ENCODE measurements at regions not wholly inside any gene's neighbourhood (a gene's known extent, or its start where the extent isn't known, plus 50 kb on each side); places are given as distances from the start of the nearest gene placed in this dataset.
"Not testable (repeated sequence)": the region's sequence is repeated elsewhere in the genome, so short reads cannot be mapped to it uniquely, and the experiment has no call there.

- no peak for DNase-seq (ENCODE audit: low spot score)
These were observed 273.0 kb upstream of the RPS23 start for GRCh38 chr5:82551192-82551591.

- no peak for DNase-seq (ENCODE audit: low spot score)
These were observed 271.1 kb upstream of the RPS23 start for GRCh38 chr5:82549263-82549662.

- no peak for DNase-seq (ENCODE audit: low spot score)
These were observed 265.9 kb upstream of the RPS23 start for GRCh38 chr5:82544004-82544403.

DNA sequence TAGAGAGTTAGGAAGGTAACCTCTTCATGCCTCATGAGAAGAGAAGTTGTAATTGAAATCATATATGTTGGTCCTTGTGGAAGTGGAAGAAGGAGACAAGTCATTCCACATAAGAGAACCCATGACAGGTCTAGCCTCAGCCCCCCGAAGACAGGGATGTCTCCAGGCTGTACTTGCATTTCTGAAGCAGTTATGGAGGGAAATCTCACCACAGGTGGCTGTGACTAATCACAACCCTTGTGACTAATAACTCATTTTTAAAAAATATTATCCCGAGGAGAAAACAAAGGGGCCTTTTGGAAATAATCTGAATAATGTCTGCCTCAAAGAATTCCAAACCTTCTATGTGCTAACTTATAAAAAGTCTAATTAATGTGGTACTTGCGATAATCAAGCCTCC, 262.1 kb upstream of the RPS23 start:
- no peak for DNase-seq (ENCODE audit: low spot score)

GRCh38 chr5:82538339-82539034, 260.3 kb upstream of the RPS23 start:
- no peak for DNase-seq (ENCODE audit: low spot score)

GRCh38 chr5:82537687-82538306, 259.6 kb upstream of the RPS23 start:
- DNase-seq (ENCODE audit: low spot score), result no peak

DNA sequence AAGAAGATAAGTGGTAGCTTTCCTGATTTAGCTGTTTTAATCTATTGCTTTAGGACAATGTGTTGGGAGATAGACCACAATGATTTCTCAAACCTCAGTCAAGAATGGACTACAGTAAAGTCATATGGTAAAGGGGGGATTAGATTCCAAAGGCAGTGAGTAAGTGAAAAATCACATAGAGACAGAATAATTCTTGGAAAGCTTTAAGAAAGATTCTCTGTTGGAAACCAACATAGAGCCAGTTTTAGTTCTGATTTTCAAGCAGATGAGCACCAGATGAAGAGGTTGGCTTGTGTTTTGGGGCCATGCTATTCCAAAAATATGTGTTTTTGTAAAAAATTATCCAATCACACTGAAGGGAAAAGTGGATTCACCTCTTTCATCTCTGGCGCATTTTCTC, 256.8 kb upstream of the RPS23 start:
- DNase-seq (ENCODE audit: low spot score), result no peak

- DNase-seq (ENCODE audit: low spot score), result not testable (repeated sequence)
These were observed 253.9 kb upstream of the RPS23 start for GRCh38 chr5:82532075-82532474.

DNA sequence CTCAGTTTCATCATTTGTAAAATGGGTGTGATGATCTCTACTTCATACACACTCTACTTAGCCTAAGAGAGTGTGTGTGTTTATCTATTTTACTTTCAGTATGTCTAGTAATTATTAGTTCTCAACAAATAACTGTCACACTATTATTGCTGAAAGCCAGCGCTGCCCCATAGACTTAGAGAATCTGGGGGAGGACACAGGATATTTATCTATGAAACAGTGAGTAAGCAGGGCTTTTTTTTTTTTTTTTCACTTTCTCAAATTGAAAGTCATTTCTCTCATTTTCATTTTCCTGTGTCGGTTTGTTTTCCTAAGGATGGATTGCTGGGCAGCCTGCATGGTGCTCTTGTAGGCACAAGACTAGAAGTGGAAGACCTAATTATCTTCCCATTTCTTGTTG, 248.4 kb upstream of the RPS23 start:
- DNase-seq (ENCODE audit: low spot score), result no peak

DNA sequence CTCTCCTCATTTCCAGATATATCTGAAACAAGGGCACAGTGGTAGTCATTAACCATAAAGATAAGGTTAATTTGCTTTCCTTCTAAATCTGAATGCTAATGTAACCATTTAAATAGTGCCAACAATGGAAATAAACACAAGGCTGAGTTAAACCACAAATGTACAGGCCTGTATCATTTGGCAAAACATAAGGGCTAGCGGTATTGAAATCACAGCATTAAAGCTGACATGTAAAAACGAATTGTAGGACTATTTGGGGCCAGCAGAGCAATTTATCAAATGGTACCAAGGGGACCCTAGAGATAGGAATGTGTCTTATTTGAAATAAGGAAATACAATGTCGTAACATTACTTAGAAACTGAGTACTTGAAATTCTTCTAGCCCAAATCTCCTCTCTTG, 247.5 kb upstream of the RPS23 start:
- no peak for DNase-seq (ENCODE audit: low spot score)

DNA sequence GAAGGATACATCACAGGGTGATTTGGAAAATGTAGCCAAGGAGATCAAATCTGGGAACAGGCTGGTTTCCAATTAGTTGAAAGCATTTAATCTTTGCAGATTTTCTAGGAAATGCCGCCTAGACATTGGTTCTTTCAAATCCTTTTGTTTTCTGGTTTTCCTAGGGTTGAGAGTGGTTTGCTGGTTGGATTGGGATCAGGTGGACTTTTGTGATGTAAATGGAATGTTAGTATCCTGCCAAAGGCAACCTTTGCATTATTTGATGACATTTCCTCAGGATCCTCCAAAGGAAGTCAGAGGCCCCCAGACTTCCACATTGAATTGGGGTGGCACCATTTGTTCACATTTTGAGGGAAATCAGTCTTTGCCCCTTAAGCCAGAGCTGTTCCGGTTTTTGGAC, 245.5 kb upstream of the RPS23 start:
- no peak for DNase-seq (ENCODE audit: low spot score)

GRCh38 chr5:82522897-82523296, 244.7 kb upstream of the RPS23 start:
- peak; percentile 18 for DNase-seq (ENCODE audit: low spot score)

GRCh38 chr5:82521431-82522051, 243.4 kb upstream of the RPS23 start:
- no peak for DNase-seq (ENCODE audit: low spot score)

DNA sequence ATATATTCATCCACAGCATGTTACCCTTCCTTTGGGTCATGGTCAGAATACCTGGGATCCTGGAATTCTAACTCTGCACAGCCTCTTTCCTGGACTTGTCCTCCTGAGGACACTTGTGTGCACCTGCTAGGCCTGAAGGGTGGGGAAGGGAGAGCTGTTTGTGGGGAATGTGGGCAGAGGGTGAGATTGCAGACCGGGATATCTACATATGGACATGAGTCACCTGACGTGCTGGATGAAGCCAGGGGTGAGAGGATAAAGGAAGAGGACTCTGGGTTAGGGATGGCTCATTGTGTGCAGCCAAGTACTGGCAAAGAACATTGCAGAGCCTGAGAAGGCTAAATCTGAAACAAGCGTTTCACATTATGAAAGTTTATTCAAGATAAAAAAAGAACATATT, 241.4 kb upstream of the RPS23 start:
- no peak for DNase-seq (ENCODE audit: low spot score)

GRCh38 chr5:82517544-82518075, 239.5 kb upstream of the RPS23 start:
- DNase-seq (ENCODE audit: low spot score), result no peak

DNA sequence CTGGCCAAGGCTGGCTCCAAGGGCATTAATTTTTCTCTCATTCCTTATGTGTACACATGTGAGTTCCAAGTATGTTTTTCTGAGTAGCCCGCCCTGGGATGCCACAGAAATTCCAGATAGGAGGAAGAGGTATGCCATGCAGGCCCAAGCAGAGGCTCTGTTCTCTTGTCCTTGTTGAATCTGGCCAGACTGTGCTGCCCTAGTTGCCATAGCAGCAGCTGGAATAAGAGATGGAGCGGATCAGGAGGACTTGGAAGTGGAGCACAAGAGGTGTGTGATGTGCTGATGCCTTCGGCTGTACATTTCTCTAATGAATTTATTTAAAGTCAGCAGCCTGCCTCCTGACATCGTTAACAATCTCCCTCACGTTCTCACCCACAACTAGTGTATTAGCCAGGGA, 235.6 kb upstream of the RPS23 start:
- no peak for DNase-seq (ENCODE audit: low spot score)

DNA sequence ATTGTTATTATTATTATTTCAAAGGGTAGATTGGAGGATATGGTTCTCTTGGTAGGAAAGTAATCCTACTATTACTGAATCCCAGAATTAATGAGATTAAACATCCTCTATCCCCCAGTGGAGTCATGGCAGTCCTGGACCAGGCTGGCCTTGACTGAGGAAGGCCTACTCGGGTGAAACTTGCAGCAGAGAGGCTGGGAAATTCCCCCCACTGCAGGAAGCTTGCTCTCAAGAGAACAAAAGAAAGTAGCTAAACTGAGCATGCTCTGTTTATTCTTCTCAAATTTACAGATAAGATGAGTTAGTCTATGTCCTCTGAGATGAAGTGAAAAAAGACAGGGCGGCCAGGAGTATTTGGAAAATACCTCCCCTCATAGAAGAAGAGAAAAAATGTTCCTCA, 233.9 kb upstream of the RPS23 start:
- DNase-seq (ENCODE audit: low spot score), result no peak

DNA sequence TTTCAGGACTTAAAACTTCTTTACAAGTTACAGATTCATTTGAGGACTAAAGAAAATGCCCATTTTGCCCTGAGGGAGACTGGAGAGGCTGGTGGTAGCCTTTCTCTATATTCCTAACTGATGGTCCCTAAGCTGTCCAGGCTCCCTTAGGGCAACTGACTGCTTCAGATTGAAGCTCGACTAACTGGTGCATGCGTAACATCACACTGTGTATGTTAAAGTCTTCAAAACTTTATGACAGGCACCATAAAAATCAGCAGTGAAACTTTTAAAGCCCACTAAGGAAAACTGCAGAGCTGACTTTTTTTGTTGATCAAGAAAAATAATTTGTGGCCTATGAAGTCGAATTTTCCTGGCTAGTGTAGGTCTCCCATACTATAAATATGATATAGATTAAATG, 233.0 kb upstream of the RPS23 start:
- no peak for DNase-seq (ENCODE audit: low spot score)

GRCh38 chr5:82509762-82510161, 231.6 kb upstream of the RPS23 start:
- DNase-seq (ENCODE audit: low spot score), result no peak

- DNase-seq (ENCODE audit: low spot score), result not testable (repeated sequence)
These were observed 228.2 kb upstream of the RPS23 start for GRCh38 chr5:82506390-82506789.

DNA sequence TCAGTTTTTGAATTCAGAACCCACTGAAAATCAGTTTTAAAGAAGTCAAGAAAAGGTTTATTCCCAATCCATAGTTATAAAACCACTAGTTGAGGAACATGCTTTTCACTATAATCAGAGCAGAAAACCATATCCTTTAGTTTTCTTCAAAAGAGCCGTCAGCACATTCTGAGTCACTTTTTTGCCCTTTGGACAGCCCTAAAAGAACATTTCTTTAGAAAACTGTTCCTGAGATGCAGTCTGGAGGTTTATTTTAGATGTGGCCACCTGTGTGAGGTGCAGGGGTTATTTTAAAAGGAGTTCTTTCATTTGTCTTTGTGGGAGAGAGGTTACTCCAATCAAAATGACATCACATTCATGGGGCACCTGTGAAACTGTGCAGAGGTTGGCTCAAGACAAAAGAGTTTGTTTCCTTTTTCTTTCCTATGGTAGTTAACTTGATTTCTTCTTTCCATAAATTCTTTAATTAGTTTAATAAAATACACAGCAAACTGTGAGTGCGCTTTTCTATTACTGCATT, 221.6 kb upstream of the RPS23 start:
- DNase-seq (ENCODE audit: low spot score), result no peak

- DNase-seq (ENCODE audit: low spot score), result no peak
These were observed 219.1 kb upstream of the RPS23 start for GRCh38 chr5:82497242-82497641.

DNA sequence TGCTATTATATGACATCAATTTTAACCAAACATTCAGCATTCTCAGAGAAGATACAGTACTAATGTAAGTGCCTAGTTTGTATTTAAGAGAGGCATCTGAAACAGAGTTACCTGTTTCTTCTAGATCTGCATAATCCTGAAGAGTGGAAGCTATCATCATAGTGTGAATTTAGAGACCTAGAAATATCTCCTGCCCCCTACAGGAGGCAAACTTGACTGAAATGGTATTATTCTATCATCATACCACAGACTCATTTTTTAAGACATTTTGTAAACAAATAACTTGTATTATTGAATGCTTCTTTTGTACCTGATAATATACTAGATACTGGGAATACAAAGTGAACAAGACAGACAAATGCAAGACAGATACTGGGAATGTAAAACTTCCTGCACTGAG, 216.8 kb upstream of the RPS23 start:
- DNase-seq (ENCODE audit: low spot score), result no peak

Measured in COLO829 (cell line).